Type B pancreatic cell (in vitro differentiated cells): ENCODE measurements at regions not wholly inside any gene's neighbourhood (a gene's known extent, or its start where the extent isn't known, plus 50 kb on each side); places are given as distances from the start of the nearest gene placed in this dataset.

ENCODE experiments used
- DNase-seq: peaks from one replicate; pipeline ENCODE4 v3.0.0; 2021; ENCODE audit warnings: mixed read lengths; ENCODE audit not compliant: unreplicated experiment; ENCODE audit errors: extremely low spot score
- H3K27ac Mint-ChIP-seq: 2 replicates; pipeline ENCODE4 v1.8.0; 2021; ENCODE audit warnings: mild to moderate bottlenecking, mixed read lengths
- H3K27me3 Mint-ChIP-seq: 2 replicates; pipeline ENCODE4 v1.8.0; 2021; ENCODE audit warnings: mixed read lengths
- H3K36me3 Mint-ChIP-seq: 2 replicates; pipeline ENCODE4 v1.8.0; 2021; ENCODE audit warnings: mixed read lengths
- H3K4me1 Mint-ChIP-seq: one replicate; pipeline ENCODE4 v1.8.0; 2021; ENCODE audit warnings: mixed read lengths; ENCODE audit not compliant: unreplicated experiment
- H3K4me3 Mint-ChIP-seq: 2 replicates; pipeline ENCODE4 v1.8.0; 2021; ENCODE audit warnings: mild to moderate bottlenecking, mixed read lengths
- H3K9me3 Mint-ChIP-seq: 2 replicates; pipeline ENCODE4 v1.8.0; 2021; ENCODE audit warnings: mixed read lengths
- CTCF ChIP-seq: fragments of 200-600 bp; sonication (generic); conservative IDR thresholded peaks from 2 replicates; pipeline ENCODE4 v1.5.0; 2021; ENCODE audit warnings: antibody characterized with exemption, mild to moderate bottlenecking

- Mint-ChIP-seq H3K4me1 (no peaks in the 10 kb centered on the region), H3K9me3 (peaks cover 4% of the 10 kb centered on the region), H3K36me3 (no peaks in the 10 kb centered on the region), H3K27me3 (no peaks in the 10 kb centered on the region), H3K4me3 (no peak overlapping the region), H3K27ac (no peak overlapping the region)
- no peak for TF ChIP-seq CTCF
- DNase-seq = no peak
Observed at GRCh38 chr7:156559001-156559400, 81.6 kb upstream of the RNF32 start.

- TF ChIP-seq CTCF = no peak
- no peak for DNase-seq
- Mint-ChIP-seq H3K36me3 (no peaks in the 10 kb centered on the region), H3K27me3 (no peaks in the 10 kb centered on the region), H3K27ac (no peak overlapping the region), H3K4me1 (no peaks in the 10 kb centered on the region), H3K4me3 (no peak overlapping the region), H3K9me3 (no peaks in the 10 kb centered on the region)
Observed at GRCh38 chr7:156558198-156558597, 82.4 kb upstream of the RNF32 start.

- DNase-seq = no peak
- Mint-ChIP-seq H3K27me3 (no peaks in the 10 kb centered on the region), H3K36me3 (no peaks in the 10 kb centered on the region), H3K4me3 (no peak overlapping the region), H3K9me3 (no peaks in the 10 kb centered on the region), H3K4me1 (no peaks in the 10 kb centered on the region), H3K27ac (no peak overlapping the region)
- no peak for TF ChIP-seq CTCF
Observed at GRCh38 chr7:156556083-156556482, 84.5 kb upstream of the RNF32 start.

- no peak overlapping the region for H3K4me3 Mint-ChIP-seq
- no peaks in the 10 kb centered on the region for H3K9me3 Mint-ChIP-seq
- DNase-seq = no peak
- H3K36me3 Mint-ChIP-seq = no peaks in the 10 kb centered on the region
- H3K27ac Mint-ChIP-seq = no peak overlapping the region
- no peaks in the 10 kb centered on the region for H3K27me3 Mint-ChIP-seq
- no peaks in the 10 kb centered on the region for H3K4me1 Mint-ChIP-seq
- TF ChIP-seq CTCF = no peak
Observed at GRCh38 chr7:156554488-156554887, 86.1 kb upstream of the RNF32 start.

GRCh38 chr7:156549636-156550035 lies 90.9 kb upstream of the RNF32 start:
- H3K4me3 Mint-ChIP-seq = no peak overlapping the region
- no peaks in the 10 kb centered on the region for H3K36me3 Mint-ChIP-seq
- H3K27ac Mint-ChIP-seq = no peak overlapping the region
- H3K4me1 Mint-ChIP-seq = no peaks in the 10 kb centered on the region
- no peak for DNase-seq
- H3K9me3 Mint-ChIP-seq = no peaks in the 10 kb centered on the region
- H3K27me3 Mint-ChIP-seq = no peaks in the 10 kb centered on the region
- no peak for TF ChIP-seq CTCF

- no peak overlapping the region for H3K27ac Mint-ChIP-seq
- H3K9me3 Mint-ChIP-seq = no peaks in the 10 kb centered on the region
- H3K27me3 Mint-ChIP-seq = no peaks in the 10 kb centered on the region
- H3K4me1 Mint-ChIP-seq = no peaks in the 10 kb centered on the region
- no peak for TF ChIP-seq CTCF
- DNase-seq = no peak
- no peak overlapping the region for H3K4me3 Mint-ChIP-seq
- H3K36me3 Mint-ChIP-seq = no peaks in the 10 kb centered on the region
Observed at GRCh38 chr7:156547884-156548561, 92.6 kb upstream of the RNF32 start.
